HCT116 (cell line): ENCODE measurements at regions not wholly inside any gene's neighbourhood (a gene's known extent, or its start where the extent isn't known, plus 50 kb on each side); places are given as distances from the start of the nearest gene placed in this dataset.

Experiments used
- ATAC-seq: fragments of 200-7000 bp; cut with Tn5 transposase; 2 replicates; pipeline ENCODE4 v1.9.1; 2020; ENCODE audit warnings: mild to moderate bottlenecking, moderate library complexity
- BruUV-seq: library from RNA; stranded (reverse); fragments of 400-500 nt; replicated peaks from 2 replicates; lab custom pipeline; 2021; lab: Mats Ljungman, UMichigan
- CTCF ChIA-PET: fragments of 300-600 bp; sonication (Branson Sonifier 250); formaldehyde crosslinking; loops from one replicate; lab custom pipeline; 2021; ENCODE audit warnings: antibody characterized with exemption; lab: Charles Lee
- POLR2A ChIA-PET: fragments of 300-600, 350-600 bp; sonication (Branson Sonifier 250); formaldehyde crosslinking; loops from one replicate; lab custom pipeline; 2021; ENCODE audit warnings: antibody characterized with exemption; lab: Charles Lee
- RAD21 ChIA-PET, 2 experiments: fragments of 300-600 bp; sonication (Branson Sonifier 250); formaldehyde crosslinking; loops; one replicate each; lab custom pipeline; 2023; ENCODE audit warnings: low total read pairs in 2 of 2; ENCODE audit not compliant: uncharacterized antibody in 2 of 2, unreplicated experiment in 2 of 2, low non-redundant PET in 1 of 2; lab: Charles Lee
- DNase-seq: peaks from one replicate; pipeline ENCODE4 v3.0.0-alpha.2; 2010; ENCODE audit warnings: low read depth, low spot score
- H2AFZ ChIP-seq: fragments of 200-600 bp; shearing (Covaris generic), sonication (generic); 2 replicates; pipeline ENCODE4 v1.6.1; 2017; ENCODE audit warnings: low read depth, mixed run types, mixed read lengths, antibody characterized with exemption, low read length; ENCODE audit not compliant: poor library complexity, severe bottlenecking
- H3K27ac ChIP-seq: 2 replicates; pipeline ENCODE4 v1.5.1; 2012; ENCODE audit warnings: low read depth, low read length
- H3K27me3 ChIP-seq: fragments of 200-600 bp; sonication (generic); 2 replicates; pipeline ENCODE4 v1.6.1; 2016; ENCODE audit warnings: mixed run types, low read length, mixed read lengths; ENCODE audit not compliant: insufficient read depth
- H3K36me3 ChIP-seq, 2 experiments: fragments of 200-500 bp in 1 of 2; fragments of 200-600 bp in 1 of 2; sonication (Bioruptor generic) in 1 of 2; sonication (generic) in 1 of 2; 2 replicates each; pipeline versions ENCODE4 v1.5.1 to v1.6.1; 2014 to 2016; ENCODE audit warnings: low read length in 2 of 2, inconsistent platforms in 1 of 2, mixed read lengths in 1 of 2, mixed run types in 1 of 2; ENCODE audit not compliant: insufficient read depth in 2 of 2, control insufficient read depth in 1 of 2
- H3K4me1 ChIP-seq, 2 experiments: fragments of 200-600 bp in 1 of 2; sonication (generic) in 1 of 2; 2 replicates each; pipeline versions ENCODE4 v1.5.1 to v1.6.1; 2012 to 2017; ENCODE audit warnings: low read length in 2 of 2, inconsistent platforms in 1 of 2, mild to moderate bottlenecking in 1 of 2, mixed read lengths in 1 of 2, mixed run types in 1 of 2, moderate library complexity in 1 of 2; ENCODE audit not compliant: insufficient read depth in 2 of 2, control insufficient read depth in 1 of 2
- H3K4me2 ChIP-seq: fragments of 200-600 bp; sonication (generic); 2 replicates; pipeline ENCODE4 v1.6.1; 2017; ENCODE audit warnings: mixed run types, low read length, mixed read lengths
- H3K4me3 ChIP-seq, 2 experiments: fragments of 200-600 bp in 1 of 2; sonication (generic) in 1 of 2; replicated peaks in 1 of 2; 2 replicates each; pipeline ENCODE4 v1.5.1; 2011 to 2016; ENCODE audit warnings: low read length in 2 of 2, control low read depth in 1 of 2, low read depth in 1 of 2, mild to moderate bottlenecking in 1 of 2, mixed read lengths in 1 of 2, mixed run types in 1 of 2
- H3K79me2 ChIP-seq: fragments of 200-600 bp; sonication (generic); 2 replicates; pipeline ENCODE4 v1.6.1; 2017; ENCODE audit warnings: mild to moderate bottlenecking, mixed run types, low read length, moderate library complexity, mixed read lengths; ENCODE audit not compliant: insufficient read depth
- H3K9ac ChIP-seq: fragments of 200-600 bp; sonication (generic); 2 replicates; pipeline ENCODE4 v1.6.1; 2016; ENCODE audit warnings: low read length, mixed read lengths
- H3K9me2 ChIP-seq: fragments of 200-600 bp; sonication (generic), shearing (Covaris generic); 2 replicates; pipeline ENCODE4 v1.6.1; 2017; ENCODE audit warnings: mixed run types, mild to moderate bottlenecking, moderate library complexity; ENCODE audit not compliant: insufficient read depth
- H3K9me3 ChIP-seq, 2 experiments: fragments of 200-500 bp in 1 of 2; fragments of 200-600 bp in 1 of 2; sonication (Bioruptor generic) in 1 of 2; sonication (generic) in 1 of 2; 2 replicates each; pipeline ENCODE4 v1.6.1; 2014 to 2017; ENCODE audit warnings: low read length in 2 of 2, mixed read lengths in 2 of 2, inconsistent platforms in 1 of 2, low read depth in 1 of 2, mild to moderate bottlenecking in 1 of 2, mixed run types in 1 of 2, moderate library complexity in 1 of 2; ENCODE audit not compliant: control insufficient read depth in 1 of 2, insufficient read depth in 1 of 2
- H4K20me1 ChIP-seq: fragments of 200-600 bp; sonication (generic), shearing (Covaris generic); 2 replicates; pipeline ENCODE4 v1.6.1; 2017; ENCODE audit warnings: mixed run types, mild to moderate bottlenecking, moderate library complexity; ENCODE audit not compliant: insufficient read depth
- POLR2A ChIP-seq: IDR thresholded peaks from 2 replicates; pipeline ENCODE4 v1.7.0; 2011; ENCODE audit warnings: borderline replicate concordance; ENCODE audit not compliant: insufficient read depth, insufficient read length; ENCODE audit errors: extremely low read depth
- RAD21 ChIP-seq: IDR thresholded peaks from 2 replicates; pipeline ENCODE4 v1.6.1; 2012; ENCODE audit warnings: low read depth, mild to moderate bottlenecking
- SRF ChIP-seq: IDR thresholded peaks from 2 replicates; pipeline ENCODE4 v1.6.1; 2012; ENCODE audit warnings: low read depth
- YY1 ChIP-seq: IDR thresholded peaks from 2 replicates; pipeline ENCODE4 v1.6.1; 2011; ENCODE audit warnings: low read length, low read depth, moderate library complexity, mild to moderate bottlenecking; ENCODE audit not compliant: insufficient replicate concordance; ENCODE audit errors: extremely low read depth
- ZNF274 ChIP-seq: fragments of 200-500 bp; sonication (Bioruptor generic); IDR thresholded peaks from 2 replicates; pipeline ENCODE4 v1.6.1; 2014; ENCODE audit warnings: mild to moderate bottlenecking, low read depth, low read length, inconsistent platforms
- intact Hi-C: fragments of 100-400 bp; cut with micrococcal nuclease; formaldehyde crosslinking; loops from 2 replicates; pipeline ENCODE4 v1.10.0; 2022
- TF ChIP-seq, protein P1 (sequence below): IDR thresholded peaks from 2 replicates; pipeline ENCODE4 v1.6.1; 2012; ENCODE audit warnings: low read depth
- TF ChIP-seq, protein P2 (sequence below): IDR thresholded peaks from 2 replicates; pipeline ENCODE4 v1.6.1; 2011; ENCODE audit warnings: mild to moderate bottlenecking, low read length, moderate library complexity; ENCODE audit not compliant: insufficient replicate concordance; ENCODE audit errors: extremely low read depth

DNA sequence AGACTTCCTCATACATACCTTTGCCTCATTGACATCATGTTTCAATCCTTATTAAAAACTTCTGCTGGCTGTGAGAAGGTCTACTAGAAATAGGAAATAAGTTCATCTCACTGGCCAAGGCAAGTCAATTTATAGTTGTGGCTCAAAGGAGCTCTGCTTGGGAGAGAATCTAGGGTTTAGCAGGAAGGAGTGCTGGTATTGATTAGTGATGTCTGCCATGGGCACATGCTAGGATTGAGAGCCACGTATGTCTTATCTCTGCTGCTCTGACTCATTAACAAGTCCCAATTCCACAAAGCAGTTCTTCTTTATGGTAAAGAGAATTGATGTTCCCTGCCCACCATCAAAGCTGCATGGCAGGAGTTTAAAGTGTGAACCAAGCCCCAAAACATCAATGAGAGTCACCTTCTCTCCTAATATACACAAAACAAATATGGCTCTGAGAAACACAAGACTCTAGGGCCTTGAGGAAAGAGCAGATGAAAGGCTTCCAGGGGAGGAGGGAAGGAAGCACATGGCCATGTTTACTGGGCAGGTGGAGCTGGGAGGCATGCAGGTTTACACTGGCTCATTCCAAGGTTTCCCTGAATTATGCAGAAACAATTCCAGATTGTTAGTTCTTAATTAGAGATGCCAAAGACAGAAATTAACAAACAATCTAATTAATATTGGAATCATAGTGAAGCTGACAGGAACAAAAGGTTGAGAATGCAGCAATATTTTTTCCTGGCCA lies 931.9 kb upstream of the TMEM132C start:
- no peaks in the 10 kb centered on the region for H4K20me1 ChIP-seq
- RAD21 ChIA-PET = no interaction called here
- peaks cover 3% of the 10 kb centered on the region; the same call in 1 of the 2 replicates for H3K27me3 ChIP-seq
- CTCF ChIA-PET = interaction anchor here (1.2 kb wide), 1 partner anchor 28 kb away, joined by 3 read pairs; no protein-coding TSS in a partner anchor
- H3K4me2 ChIP-seq = no peak overlapping the region
- H3K79me2 ChIP-seq = no peaks in the 10 kb centered on the region
- H2AFZ ChIP-seq = no peak overlapping the region
- no peak overlapping the region for H3K4me3 ChIP-seq
- DNase-seq (no peak), ATAC-seq (no peak)
- intact Hi-C loops = no loop called here
- H3K9me2 ChIP-seq = no peaks in the 10 kb centered on the region
- no peak overlapping the region for H3K27ac ChIP-seq
- no peak overlapping the region for H3K9ac ChIP-seq
- TF ChIP-seq POLR2A (no peak), YY1 (no peak), ZNF274 (no peak), SRF (no peak), RAD21 (no peak)
- TF ChIP-seq, protein P1, sequence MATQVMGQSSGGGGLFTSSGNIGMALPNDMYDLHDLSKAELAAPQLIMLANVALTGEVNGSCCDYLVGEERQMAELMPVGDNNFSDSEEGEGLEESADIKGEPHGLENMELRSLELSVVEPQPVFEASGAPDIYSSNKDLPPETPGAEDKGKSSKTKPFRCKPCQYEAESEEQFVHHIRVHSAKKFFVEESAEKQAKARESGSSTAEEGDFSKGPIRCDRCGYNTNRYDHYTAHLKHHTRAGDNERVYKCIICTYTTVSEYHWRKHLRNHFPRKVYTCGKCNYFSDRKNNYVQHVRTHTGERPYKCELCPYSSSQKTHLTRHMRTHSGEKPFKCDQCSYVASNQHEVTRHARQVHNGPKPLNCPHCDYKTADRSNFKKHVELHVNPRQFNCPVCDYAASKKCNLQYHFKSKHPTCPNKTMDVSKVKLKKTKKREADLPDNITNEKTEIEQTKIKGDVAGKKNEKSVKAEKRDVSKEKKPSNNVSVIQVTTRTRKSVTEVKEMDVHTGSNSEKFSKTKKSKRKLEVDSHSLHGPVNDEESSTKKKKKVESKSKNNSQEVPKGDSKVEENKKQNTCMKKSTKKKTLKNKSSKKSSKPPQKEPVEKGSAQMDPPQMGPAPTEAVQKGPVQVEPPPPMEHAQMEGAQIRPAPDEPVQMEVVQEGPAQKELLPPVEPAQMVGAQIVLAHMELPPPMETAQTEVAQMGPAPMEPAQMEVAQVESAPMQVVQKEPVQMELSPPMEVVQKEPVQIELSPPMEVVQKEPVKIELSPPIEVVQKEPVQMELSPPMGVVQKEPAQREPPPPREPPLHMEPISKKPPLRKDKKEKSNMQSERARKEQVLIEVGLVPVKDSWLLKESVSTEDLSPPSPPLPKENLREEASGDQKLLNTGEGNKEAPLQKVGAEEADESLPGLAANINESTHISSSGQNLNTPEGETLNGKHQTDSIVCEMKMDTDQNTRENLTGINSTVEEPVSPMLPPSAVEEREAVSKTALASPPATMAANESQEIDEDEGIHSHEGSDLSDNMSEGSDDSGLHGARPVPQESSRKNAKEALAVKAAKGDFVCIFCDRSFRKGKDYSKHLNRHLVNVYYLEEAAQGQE = no peak
- TF ChIP-seq, protein P2, sequence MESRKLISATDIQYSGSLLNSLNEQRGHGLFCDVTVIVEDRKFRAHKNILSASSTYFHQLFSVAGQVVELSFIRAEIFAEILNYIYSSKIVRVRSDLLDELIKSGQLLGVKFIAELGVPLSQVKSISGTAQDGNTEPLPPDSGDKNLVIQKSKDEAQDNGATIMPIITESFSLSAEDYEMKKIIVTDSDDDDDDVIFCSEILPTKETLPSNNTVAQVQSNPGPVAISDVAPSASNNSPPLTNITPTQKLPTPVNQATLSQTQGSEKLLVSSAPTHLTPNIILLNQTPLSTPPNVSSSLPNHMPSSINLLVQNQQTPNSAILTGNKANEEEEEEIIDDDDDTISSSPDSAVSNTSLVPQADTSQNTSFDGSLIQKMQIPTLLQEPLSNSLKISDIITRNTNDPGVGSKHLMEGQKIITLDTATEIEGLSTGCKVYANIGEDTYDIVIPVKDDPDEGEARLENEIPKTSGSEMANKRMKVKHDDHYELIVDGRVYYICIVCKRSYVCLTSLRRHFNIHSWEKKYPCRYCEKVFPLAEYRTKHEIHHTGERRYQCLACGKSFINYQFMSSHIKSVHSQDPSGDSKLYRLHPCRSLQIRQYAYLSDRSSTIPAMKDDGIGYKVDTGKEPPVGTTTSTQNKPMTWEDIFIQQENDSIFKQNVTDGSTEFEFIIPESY = no peak
- BruUV-seq = no TSS peak
- H3K9me3 ChIP-seq = no peaks in the 10 kb centered on the region
- no peaks in the 10 kb centered on the region for H3K4me1 ChIP-seq
- no peaks in the 10 kb centered on the region for H3K36me3 ChIP-seq
- POLR2A ChIA-PET = no interaction called here
